NCI-H187 (cell line): ENCODE measurements at regions not wholly inside any gene's neighbourhood (a gene's known extent, or its start where the extent isn't known, plus 50 kb on each side); places are given as distances from the start of the nearest gene placed in this dataset.
A peak's percentile ranks its signal among the peaks of the same experiment; 100 is the strongest.

Experiments
- DNase-seq, 2 experiments: peaks; one replicate each; lab custom pipeline; 2025; lab: John Stamatoyannopoulos, UW

DNA sequence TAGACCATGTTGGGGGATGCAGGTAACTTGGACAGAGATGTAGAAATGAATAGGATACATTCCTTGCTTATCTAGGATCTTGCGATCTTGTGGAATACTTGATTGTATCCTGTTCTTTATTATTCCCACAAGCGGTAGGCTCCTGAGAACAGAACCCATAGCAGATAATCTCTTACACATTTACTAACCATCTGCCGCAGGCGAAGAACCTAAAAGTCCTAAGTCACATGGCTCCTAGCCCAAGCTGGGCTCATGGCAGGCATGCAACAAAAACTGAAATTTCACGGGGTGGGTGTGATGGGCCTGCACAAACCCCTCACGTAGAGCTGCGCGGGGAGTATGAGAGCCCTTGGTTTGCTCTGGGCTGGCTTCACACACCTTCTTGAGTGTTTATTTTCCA, 177.4 kb upstream of the NECTIN1 start:
- no peak for DNase-seq

GRCh38 chr11:119905162-119905561, 176.2 kb upstream of the NECTIN1 start:
- peak; percentile 19 to 44 for DNase-seq

DNA sequence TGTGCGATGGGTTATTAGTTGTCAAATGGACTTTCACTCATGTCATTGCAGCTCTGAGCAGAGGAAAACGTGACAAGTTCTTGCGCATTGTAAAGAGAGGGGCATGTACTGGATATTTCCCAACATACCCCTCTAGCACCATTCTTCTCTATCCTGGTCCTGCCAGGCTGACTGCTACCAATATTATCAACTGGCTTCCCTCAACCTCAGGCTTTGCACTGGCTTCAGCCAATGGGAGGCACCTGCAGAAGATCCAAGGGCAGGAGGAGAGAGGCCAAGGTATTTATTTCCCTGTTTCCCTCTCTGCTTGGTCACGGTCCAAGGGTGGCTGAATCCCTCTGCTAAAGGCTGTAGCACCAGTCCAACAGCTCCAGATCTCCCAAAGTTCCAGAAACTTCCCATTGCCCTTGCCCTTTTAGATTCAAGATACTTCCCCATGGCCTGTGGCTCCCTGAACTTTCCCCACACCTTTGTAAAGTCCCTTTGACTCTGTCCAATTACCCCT, 175.6 kb upstream of the NECTIN1 start:
- no peak for DNase-seq

GRCh38 chr11:119903821-119904220, 174.8 kb upstream of the NECTIN1 start:
- no peak for DNase-seq

GRCh38 chr11:119903389-119903788, 174.4 kb upstream of the NECTIN1 start:
- DNase-seq: no peak

DNA sequence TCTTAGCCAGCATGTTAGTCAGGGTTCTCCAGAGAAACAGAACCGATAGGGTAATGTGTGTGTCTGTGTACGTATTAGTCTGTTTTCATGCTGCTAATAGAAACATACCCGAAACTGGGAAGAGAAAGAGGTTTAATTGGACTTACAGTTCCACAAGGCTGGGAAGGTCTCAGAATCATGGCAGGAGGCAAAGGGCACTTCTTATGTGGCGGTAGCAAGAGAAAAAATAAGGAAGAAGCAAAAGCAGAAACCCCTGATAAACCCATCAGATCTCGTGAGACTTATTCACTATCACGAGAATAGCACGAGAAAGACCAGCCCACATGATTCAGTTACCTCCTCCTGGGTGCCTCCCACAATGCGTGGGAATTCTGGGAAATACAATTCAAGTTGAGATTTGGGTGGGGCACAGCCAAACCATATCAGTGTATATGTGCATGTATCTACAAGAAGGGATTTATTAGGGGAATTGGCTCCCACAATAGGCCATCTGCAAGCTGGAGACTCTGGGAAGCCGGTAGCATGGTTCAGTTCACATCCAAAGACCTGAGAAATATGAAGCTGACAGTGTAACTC, 173.7 kb upstream of the NECTIN1 start:
- DNase-seq: no peak

DNA sequence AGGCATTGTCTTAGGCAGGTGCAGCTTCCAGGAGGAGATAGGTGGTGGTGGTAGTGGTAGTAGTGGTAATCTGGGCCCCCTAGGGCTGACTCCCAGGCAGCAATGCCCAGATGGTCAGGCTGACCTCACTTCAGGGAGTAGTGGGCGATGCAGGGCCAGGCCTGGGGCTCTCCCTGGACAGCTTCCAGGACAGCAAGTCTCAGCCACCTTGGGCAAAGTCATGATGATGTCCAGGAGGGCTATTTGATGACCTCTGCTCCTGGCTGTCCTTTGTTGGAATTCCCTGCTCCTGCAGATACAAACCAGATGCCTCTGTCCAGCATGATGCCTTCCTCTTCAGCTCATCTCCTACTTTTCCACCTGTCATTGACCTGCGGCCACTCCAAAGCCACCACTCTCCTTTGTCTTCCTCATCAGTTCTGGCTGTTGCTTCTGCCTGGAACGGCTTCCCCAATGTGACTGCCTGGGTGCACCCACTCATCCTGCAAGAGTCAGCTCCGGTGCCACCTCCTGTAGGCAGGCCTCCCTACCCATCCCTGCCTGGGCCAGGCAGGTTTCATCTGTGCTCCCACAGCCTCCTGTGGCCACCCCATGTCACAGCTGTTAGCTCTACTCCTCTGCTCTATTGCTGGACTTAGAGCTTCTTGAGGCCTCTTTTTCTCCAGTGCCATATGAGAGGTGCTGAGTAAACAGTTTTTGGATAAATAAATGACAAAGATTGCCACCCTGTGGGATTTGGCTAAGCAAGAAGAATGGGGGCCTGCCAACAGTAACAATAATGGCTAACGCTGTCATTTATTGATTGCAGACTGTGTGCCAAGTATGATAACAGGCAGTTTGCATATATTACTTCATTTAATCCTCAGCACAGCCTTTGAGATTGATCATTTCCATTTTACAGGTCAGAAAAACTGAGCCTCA, 172.9 kb upstream of the NECTIN1 start:
- DNase-seq: no peak

- DNase-seq: no peak
These were observed 171.0 kb upstream of the NECTIN1 start for GRCh38 chr11:119899997-119900396.

DNA sequence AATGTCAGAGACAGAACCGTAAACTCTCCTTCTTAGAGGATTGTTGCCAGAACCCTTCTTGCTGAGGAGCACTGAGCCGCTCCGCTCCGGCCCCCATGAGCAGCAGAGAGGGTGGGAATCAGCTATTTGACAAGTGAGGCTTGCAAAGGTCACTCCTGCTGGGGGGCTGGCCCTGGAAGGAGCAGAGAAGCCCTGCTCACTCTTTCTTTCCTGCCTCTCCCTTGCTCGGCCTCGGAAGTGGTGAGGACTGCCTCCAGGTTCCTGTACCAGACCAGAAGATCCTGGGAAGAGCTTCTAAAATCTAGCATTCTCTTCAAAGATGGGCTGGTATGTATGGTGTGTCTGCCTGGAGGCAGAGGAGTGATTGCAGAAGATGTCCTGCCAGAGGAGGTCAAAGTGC, 168.6 kb upstream of the NECTIN1 start:
- DNase-seq: no peak

GRCh38 chr11:119897046-119897440, 168.0 kb upstream of the NECTIN1 start:
- no peak for DNase-seq

DNA sequence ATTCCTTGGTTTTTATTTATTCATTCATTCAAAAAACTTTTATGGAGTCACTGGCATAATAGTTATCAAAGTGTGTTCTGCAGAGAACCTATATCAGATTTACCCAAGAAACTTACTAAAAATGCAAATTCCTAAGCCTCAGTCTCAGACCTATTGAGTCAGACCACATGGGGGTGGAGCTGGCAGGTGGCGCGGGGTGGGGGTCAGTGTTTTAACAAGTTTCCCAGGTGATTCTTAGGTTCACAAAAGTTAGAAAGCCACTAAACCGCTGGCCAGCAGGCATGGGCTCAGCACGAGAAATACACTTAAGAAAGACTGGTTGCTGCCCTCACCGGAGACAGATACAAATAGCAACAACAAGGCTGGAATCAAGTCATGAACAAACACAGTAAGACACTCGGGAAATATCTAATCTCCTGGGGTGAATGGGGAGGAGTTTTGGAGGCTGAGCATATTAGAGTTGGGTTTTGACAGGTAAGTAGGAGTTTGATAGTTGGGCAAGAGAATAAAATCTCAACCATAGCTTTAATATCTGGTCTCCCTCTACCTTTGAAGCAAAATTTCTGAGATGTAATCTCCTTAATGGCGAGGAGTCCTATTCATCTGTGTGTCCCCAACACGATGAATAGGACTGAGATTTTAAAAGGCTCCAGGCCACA, 167.5 kb upstream of the NECTIN1 start:
- no peak for DNase-seq

DNA sequence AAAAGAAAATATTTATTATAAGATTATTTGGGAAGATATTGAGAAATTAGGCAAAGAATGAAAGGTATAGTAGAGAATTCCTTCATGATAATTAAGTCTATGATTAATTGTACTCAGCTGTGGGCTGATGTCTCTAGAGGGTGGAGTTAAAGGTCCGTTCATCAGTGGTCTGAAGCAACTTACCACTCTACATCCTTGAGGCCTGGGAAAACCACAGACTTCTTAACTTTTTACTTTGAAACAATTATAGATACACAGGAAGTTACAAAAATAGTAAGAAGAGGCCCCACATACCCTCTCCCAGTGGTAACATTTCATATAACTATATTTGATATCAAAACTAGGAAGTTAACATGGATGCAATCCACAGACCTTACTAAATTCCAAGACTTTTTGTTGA, 167.0 kb upstream of the NECTIN1 start:
- no peak for DNase-seq

GRCh38 chr11:119894916-119895315, 165.9 kb upstream of the NECTIN1 start:
- DNase-seq: no peak

GRCh38 chr11:119892311-119892808, 163.4 kb upstream of the NECTIN1 start:
- no peak for DNase-seq

- DNase-seq: no peak
These were observed 162.2 kb upstream of the NECTIN1 start for GRCh38 chr11:119891055-119891768.

GRCh38 chr11:119890466-119890865, 161.5 kb upstream of the NECTIN1 start:
- DNase-seq: no peak

GRCh38 chr11:119889728-119890280, 160.8 kb upstream of the NECTIN1 start:
- no peak for DNase-seq

GRCh38 chr11:119889111-119889510, 160.1 kb upstream of the NECTIN1 start:
- no peak for DNase-seq

DNA sequence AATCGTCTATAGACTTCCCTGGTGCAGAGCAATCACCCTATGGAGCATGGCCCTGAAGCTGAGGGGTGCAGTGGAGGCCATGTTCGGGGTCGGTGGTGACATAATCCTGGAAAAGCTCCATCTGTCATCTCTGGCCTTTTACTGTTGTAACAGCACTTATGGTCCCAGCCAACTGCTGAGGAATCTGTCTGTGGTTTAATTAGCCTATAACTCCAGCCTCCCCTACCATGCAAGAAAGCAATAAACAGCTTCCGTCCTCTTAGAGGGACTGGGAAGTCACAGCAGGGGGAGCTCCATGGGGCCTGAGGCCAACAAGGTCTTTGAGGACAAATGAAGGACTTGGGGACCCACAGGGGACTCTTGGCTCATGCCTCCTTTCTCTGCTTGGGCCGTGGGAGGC, 159.1 kb upstream of the NECTIN1 start:
- no peak for DNase-seq

DNA sequence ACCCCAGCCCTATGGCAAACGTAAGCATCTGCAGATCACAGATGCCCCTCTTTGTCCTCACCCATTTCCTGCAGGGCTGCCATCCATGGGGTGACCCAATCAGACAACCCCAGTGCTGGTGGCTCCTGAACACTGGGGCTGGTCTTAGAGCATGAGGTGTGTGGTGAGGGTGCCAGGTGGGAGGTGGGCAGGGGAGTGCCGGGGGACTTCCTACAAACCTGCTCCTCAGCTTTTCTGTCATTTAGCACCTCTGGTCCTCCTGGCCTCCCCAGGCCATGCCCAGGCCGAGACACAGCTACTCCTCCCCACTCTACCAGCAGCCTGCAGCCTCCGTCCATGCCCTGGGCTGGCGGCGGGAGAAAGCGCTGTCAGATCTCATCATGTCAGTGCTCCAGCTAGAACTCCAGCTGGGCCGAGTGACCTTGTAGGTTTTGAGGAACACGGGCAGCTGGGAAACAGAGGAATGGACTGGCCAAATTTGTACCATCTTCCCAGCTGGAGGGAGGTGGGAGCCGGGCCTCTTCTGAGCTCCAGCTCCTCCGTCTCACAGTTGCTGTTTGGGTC, 157.7 kb upstream of the NECTIN1 start:
- DNase-seq: no peak

DNA sequence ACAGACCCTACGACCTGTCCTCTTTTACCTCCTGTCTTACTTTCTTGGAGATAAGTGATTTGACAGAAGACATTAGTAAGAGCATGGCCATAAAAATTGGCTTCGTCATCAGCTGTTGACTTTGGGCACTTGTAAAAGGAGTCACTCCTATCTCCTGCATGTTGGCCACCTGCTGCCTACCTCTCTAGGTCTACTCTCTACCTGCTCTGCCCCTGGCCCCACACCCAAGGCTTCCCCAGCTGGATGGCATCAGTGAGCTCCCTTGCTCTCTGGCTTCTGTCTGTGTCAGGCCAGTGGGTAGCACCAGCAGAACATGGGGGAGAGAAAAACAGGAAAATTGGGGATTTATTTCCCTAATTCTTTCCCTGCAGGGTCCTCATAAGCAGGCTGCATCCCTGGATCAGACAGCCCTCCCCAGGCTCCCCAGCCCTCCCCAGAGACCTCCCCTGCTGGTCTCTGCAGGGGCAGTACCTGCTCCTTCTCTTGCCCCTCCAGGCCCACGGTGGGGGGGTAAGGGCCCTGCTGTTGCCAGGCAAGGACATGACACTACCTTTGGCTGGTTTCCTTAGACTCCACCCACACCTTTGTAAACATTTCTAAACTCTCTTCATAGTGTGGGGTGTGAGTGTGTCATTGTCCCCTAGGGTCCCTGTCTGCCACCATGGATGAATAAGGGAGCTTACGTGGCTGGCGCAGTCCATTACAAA, 157.0 kb upstream of the NECTIN1 start:
- DNase-seq: peak in 1 of 2 experiments; percentile 25
